A673 (cell line): ENCODE measurements at regions not wholly inside any gene's neighbourhood (a gene's known extent, or its start where the extent isn't known, plus 50 kb on each side); places are given as distances from the start of the nearest gene placed in this dataset.
"Not testable (repeated sequence)": the region's sequence is repeated elsewhere in the genome, so short reads cannot be mapped to it uniquely, and the experiment has no call there.

Source experiments
- EZH2 ChIP-seq: fragments of 200-600 bp; sonication (generic); IDR thresholded peaks from 2 replicates; pipeline ENCODE4 v1.6.1; 2017; ENCODE audit warnings: borderline replicate concordance, low read depth, mild to moderate bottlenecking, mixed read lengths, antibody characterized with exemption, low read length; ENCODE audit not compliant: poor library complexity, severe bottlenecking
- TF ChIP-seq, protein P1 (sequence below): fragments of 300-800, 200-600 bp; sonication (generic); conservative IDR thresholded peaks from 2 replicates; pipeline ENCODE4 v1.5.1; 2017; ENCODE audit warnings: low read depth, mild to moderate bottlenecking, antibody characterized with exemption, low read length, moderate library complexity, mixed read lengths

DNA sequence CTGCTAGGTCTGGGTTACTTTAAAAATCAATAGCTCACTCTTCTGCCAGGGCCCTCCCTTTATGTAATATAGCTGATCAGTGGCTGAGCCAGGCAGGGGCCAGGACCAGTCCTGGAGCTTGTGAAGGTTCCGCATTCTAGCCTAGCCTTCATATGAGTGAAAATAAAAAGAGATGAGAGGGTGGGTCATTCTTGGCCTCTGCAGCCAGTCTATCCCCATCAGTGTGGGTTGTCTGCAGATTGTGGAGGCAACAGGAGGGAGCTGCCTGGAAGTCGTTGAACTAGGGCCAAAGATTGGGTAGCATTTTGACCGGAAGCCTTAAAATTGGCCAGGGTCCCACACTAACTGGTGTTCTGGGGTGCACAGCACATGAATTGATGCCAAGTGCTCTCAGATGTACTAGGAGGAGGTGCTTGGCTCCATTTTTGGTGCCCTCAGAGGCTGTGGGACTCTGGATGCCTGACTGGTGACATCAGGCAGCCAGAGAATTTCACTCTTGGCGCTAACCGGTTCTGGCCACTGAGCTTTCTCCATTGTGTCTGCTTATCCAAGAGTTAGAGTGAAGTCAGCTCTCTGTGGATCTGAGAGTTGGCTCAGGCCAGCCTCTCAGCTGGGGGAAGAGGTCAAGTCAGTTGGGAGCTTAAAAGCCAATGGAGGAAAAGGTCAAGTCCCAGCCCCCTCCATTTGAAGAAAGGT is 66.5 kb upstream of the IKBKE start:
- TF ChIP-seq, protein P1, sequence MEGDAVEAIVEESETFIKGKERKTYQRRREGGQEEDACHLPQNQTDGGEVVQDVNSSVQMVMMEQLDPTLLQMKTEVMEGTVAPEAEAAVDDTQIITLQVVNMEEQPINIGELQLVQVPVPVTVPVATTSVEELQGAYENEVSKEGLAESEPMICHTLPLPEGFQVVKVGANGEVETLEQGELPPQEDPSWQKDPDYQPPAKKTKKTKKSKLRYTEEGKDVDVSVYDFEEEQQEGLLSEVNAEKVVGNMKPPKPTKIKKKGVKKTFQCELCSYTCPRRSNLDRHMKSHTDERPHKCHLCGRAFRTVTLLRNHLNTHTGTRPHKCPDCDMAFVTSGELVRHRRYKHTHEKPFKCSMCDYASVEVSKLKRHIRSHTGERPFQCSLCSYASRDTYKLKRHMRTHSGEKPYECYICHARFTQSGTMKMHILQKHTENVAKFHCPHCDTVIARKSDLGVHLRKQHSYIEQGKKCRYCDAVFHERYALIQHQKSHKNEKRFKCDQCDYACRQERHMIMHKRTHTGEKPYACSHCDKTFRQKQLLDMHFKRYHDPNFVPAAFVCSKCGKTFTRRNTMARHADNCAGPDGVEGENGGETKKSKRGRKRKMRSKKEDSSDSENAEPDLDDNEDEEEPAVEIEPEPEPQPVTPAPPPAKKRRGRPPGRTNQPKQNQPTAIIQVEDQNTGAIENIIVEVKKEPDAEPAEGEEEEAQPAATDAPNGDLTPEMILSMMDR: not testable (repeated sequence)
- TF ChIP-seq EZH2: not testable (repeated sequence)
